Liver (tissue), 8 donors: ENCODE measurements at regions not wholly inside any gene's neighbourhood (a gene's known extent, or its start where the extent isn't known, plus 50 kb on each side); places are given as distances from the start of the nearest gene placed in this dataset.

Experiments
- DNase-seq: peaks from one replicate; pipeline ENCODE4 v3.0.0-alpha.2; 2017; ENCODE audit warnings: low spot score
- H3K27ac ChIP-seq, 2 donors: one replicate each; pipeline ENCODE4 v1.7.0; 2013; ENCODE audit warnings: inconsistent platforms in 2 of 2, low read length in 2 of 2, control low read depth in 1 of 2, low read depth in 1 of 2, mild to moderate bottlenecking in 1 of 2
- H3K27me3 ChIP-seq, 4 donors: one replicate each; pipeline versions ENCODE4 v1.6.1 to v1.7.0; 2013; ENCODE audit warnings: low read length in 3 of 4, inconsistent platforms in 1 of 4, mild to moderate bottlenecking in 1 of 4, moderate library complexity in 1 of 4; ENCODE audit not compliant: control insufficient read depth in 4 of 4, insufficient read depth in 4 of 4
- H3K36me3 ChIP-seq, 4 donors: one replicate each; pipeline versions ENCODE4 v1.6.1 to v1.7.0; 2013; ENCODE audit warnings: low read length in 3 of 4, mild to moderate bottlenecking in 3 of 4, low read depth in 1 of 4, moderate library complexity in 1 of 4; ENCODE audit not compliant: control insufficient read depth in 4 of 4, insufficient read depth in 3 of 4
- H3K4me1 ChIP-seq, 4 donors: one replicate each; pipeline versions ENCODE4 v1.6.1 to v1.7.0; 2013; ENCODE audit warnings: low read length in 3 of 4, mild to moderate bottlenecking in 3 of 4, moderate library complexity in 1 of 4; ENCODE audit not compliant: control insufficient read depth in 4 of 4, insufficient read depth in 4 of 4
- H3K4me3 ChIP-seq, 3 donors: one replicate each; pipeline versions ENCODE4 v1.6.1 to v1.7.0; 2013; ENCODE audit warnings: low read length in 3 of 3, control low read depth in 1 of 3, low read depth in 1 of 3, mild to moderate bottlenecking in 1 of 3
- H3K9ac ChIP-seq, 2 donors: one replicate each; pipeline ENCODE4 v1.7.0; 2013; ENCODE audit warnings: low read length in 2 of 2, mild to moderate bottlenecking in 2 of 2, moderate library complexity in 2 of 2, control low read depth in 1 of 2, low read depth in 1 of 2
- H3K9me3 ChIP-seq, 4 donors: one replicate each; pipeline versions ENCODE4 v1.6.1 to v1.7.0; 2013; ENCODE audit warnings: low read length in 3 of 4; ENCODE audit not compliant: control insufficient read depth in 4 of 4
- ATF3 ChIP-seq: IDR thresholded peaks from 2 replicates; pipeline ENCODE4 v1.6.1; 2016; ENCODE audit warnings: antibody characterized with exemption
- CTCF ChIP-seq: fragments of 150-350 bp; IDR thresholded peaks from 2 replicates; pipeline ENCODE4 v1.5.1; 2017; ENCODE audit warnings: improper control_type of control experiment, low read depth, low read length; ENCODE audit not compliant: missing input control
- EGR1 ChIP-seq, 2 donors: IDR thresholded peaks; 2 replicates each; pipeline ENCODE4 v1.6.1; 2016 to 2018; ENCODE audit warnings: antibody characterized with exemption in 2 of 2, low read depth in 2 of 2
- FOXA1 ChIP-seq: IDR thresholded peaks from 2 replicates; pipeline ENCODE4 v1.6.1; 2016; ENCODE audit warnings: antibody characterized with exemption
- FOXA2 ChIP-seq: IDR thresholded peaks from 2 replicates; pipeline ENCODE4 v1.6.1; 2016; ENCODE audit warnings: antibody characterized with exemption
- GABPA ChIP-seq, 2 donors: IDR thresholded peaks in 1 of 2; conservative IDR thresholded peaks in 1 of 2; 2 replicates each; pipeline ENCODE4 v1.6.1; 2016; ENCODE audit warnings: antibody characterized with exemption in 2 of 2, mild to moderate bottlenecking in 1 of 2, moderate library complexity in 1 of 2
- HNF4A ChIP-seq, 2 donors: conservative IDR thresholded peaks; 2 replicates each; pipeline ENCODE4 v1.6.1; 2016; ENCODE audit warnings: antibody characterized with exemption in 2 of 2, mild to moderate bottlenecking in 2 of 2
- HNF4G ChIP-seq: IDR thresholded peaks from 2 replicates; pipeline ENCODE4 v1.6.1; 2016; ENCODE audit warnings: antibody characterized with exemption
- JUND ChIP-seq, 2 donors: IDR thresholded peaks; 2 replicates each; pipeline ENCODE4 v1.6.1; 2016; ENCODE audit warnings: antibody characterized with exemption in 2 of 2
- MAX ChIP-seq: IDR thresholded peaks from 2 replicates; pipeline ENCODE4 v1.6.1; 2016; ENCODE audit warnings: antibody characterized with exemption
- NR2F2 ChIP-seq: IDR thresholded peaks from 2 replicates; pipeline ENCODE4 v1.6.1; 2016; ENCODE audit warnings: antibody characterized with exemption
- RAD21 ChIP-seq, 2 donors: IDR thresholded peaks; 2 replicates each; pipeline ENCODE4 v1.6.1; 2016; ENCODE audit warnings: antibody characterized with exemption in 2 of 2, mild to moderate bottlenecking in 2 of 2
- RXRA ChIP-seq, 2 donors: IDR thresholded peaks; 2 replicates each; pipeline ENCODE4 v1.6.1; 2017 to 2018; ENCODE audit warnings: antibody characterized with exemption in 2 of 2, mild to moderate bottlenecking in 1 of 2
- SP1 ChIP-seq: IDR thresholded peaks from 2 replicates; pipeline ENCODE4 v1.6.1; 2018; ENCODE audit warnings: antibody characterized with exemption, mild to moderate bottlenecking
- TAF1 ChIP-seq: conservative IDR thresholded peaks from 2 replicates; pipeline ENCODE4 v1.6.1; 2016; ENCODE audit warnings: antibody characterized with exemption, mild to moderate bottlenecking
- YY1 ChIP-seq: IDR thresholded peaks from 2 replicates; pipeline ENCODE4 v1.6.1; 2016; ENCODE audit warnings: antibody characterized with exemption, mild to moderate bottlenecking
- ZBTB33 ChIP-seq: IDR thresholded peaks from 2 replicates; pipeline ENCODE4 v1.6.1; 2016; ENCODE audit warnings: antibody characterized with exemption
- WGBS: extraction: QIAGEN DNeasy Blood & Tissue Kit; methylation state at CpG from one replicate; pipeline ENCODE4 v1.1.7; 2013; 5-methylcytosine and 5-hydroxymethylcytosine counted together
- donor health status: healthy.
- donor health status: healthy.
- donor health status: healthy.
- donor health status: healthy.
- donor health status: healthy.

- H3K27me3 ChIP-seq, result no peaks in the 10 kb centered on the region
- TF ChIP-seq YY1 (no peak), ATF3 (no peak), RXRA (IDR thresholded peaks at IDR 0.05) (no peak), FOXA1 (no peak), ZBTB33 (no peak), EGR1 (IDR thresholded peaks at IDR 0.05; ENCODE audit: low read depth in 2 of 2) (no peak), NR2F2 (no peak), GABPA (IDR thresholded peaks at IDR 0.05 in 1 of 2, conservative IDR thresholded peaks at IDR 0.05 in 1 of 2) (no peak), TAF1 (no peak), HNF4A (conservative IDR thresholded peaks at IDR 0.05) (no peak), SP1 (no peak)
- H3K36me3 ChIP-seq, result no peaks in the 10 kb centered on the region
- no peaks in the 10 kb centered on the region for H3K9me3 ChIP-seq
- DNase-seq, result no peak
- no peak overlapping the region for H3K9ac ChIP-seq
- WGBS, result 59% methylated on average over 1 of the region's 1 CpG
- no peak overlapping the region for H3K4me3 ChIP-seq
- H3K4me1 ChIP-seq, result no peaks in the 10 kb centered on the region
- H3K27ac ChIP-seq, result no peak overlapping the region
These were observed 174.8 kb downstream of the CEP135 start for GRCh38 chr4:56123547-56123946.

GRCh38 chr4:56123051-56123450, 174.3 kb downstream of the CEP135 start:
- no peaks in the 10 kb centered on the region for H3K36me3 ChIP-seq
- H3K27ac ChIP-seq, result no peak overlapping the region
- no peak overlapping the region for H3K4me3 ChIP-seq
- no peak overlapping the region for H3K9ac ChIP-seq
- DNase-seq, result no peak
- 60% methylated on average over 3 of the region's 3 CpGs for WGBS
- no peaks in the 10 kb centered on the region for H3K27me3 ChIP-seq
- no peaks in the 10 kb centered on the region for H3K4me1 ChIP-seq
- TF ChIP-seq MAX (no peak), ZBTB33 (no peak), EGR1 (IDR thresholded peaks at IDR 0.05; ENCODE audit: low read depth in 2 of 2) (no peak), YY1 (no peak), NR2F2 (no peak), GABPA (IDR thresholded peaks at IDR 0.05 in 1 of 2, conservative IDR thresholded peaks at IDR 0.05 in 1 of 2) (no peak), HNF4G (no peak), CTCF (no peak), RAD21 (IDR thresholded peaks at IDR 0.05) (no peak), TAF1 (no peak), FOXA1 (no peak), JUND (IDR thresholded peaks at IDR 0.05) (no peak), HNF4A (conservative IDR thresholded peaks at IDR 0.05) (no peak), ATF3 (no peak), FOXA2 (no peak), RXRA (IDR thresholded peaks at IDR 0.05) (no peak)
- H3K9me3 ChIP-seq, result no peaks in the 10 kb centered on the region
